Glutamatergic neuron (in vitro differentiated cells): ENCODE measurements at regions not wholly inside any gene's neighbourhood (a gene's known extent, or its start where the extent isn't known, plus 50 kb on each side); places are given as distances from the start of the nearest gene placed in this dataset.

ENCODE experiments used
- DNase-seq: peaks from one replicate; pipeline ENCODE4 v3.0.0; 2022
- H3K27ac Mint-ChIP-seq: one replicate; pipeline ENCODE4 v1.8.0; 2020; ENCODE audit warnings: mild to moderate bottlenecking, mixed read lengths, inconsistent platforms; ENCODE audit not compliant: unreplicated experiment
- H3K27me3 Mint-ChIP-seq: one replicate; pipeline ENCODE4 v1.8.0; 2020; ENCODE audit warnings: mild to moderate bottlenecking, moderate library complexity, mixed read lengths, inconsistent platforms; ENCODE audit not compliant: unreplicated experiment
- H3K36me3 Mint-ChIP-seq: one replicate; pipeline ENCODE4 v1.8.0; 2020; ENCODE audit warnings: mild to moderate bottlenecking, mixed read lengths, inconsistent platforms; ENCODE audit not compliant: unreplicated experiment
- H3K4me1 Mint-ChIP-seq: one replicate; pipeline ENCODE4 v1.8.0; 2020; ENCODE audit warnings: mild to moderate bottlenecking, low read depth, mixed read lengths, inconsistent platforms; ENCODE audit not compliant: unreplicated experiment
- H3K4me3 Mint-ChIP-seq: one replicate; pipeline ENCODE4 v1.8.0; 2020; ENCODE audit warnings: mild to moderate bottlenecking, mixed read lengths, inconsistent platforms; ENCODE audit not compliant: unreplicated experiment
- H3K9me3 Mint-ChIP-seq: one replicate; pipeline ENCODE4 v1.8.0; 2020; ENCODE audit warnings: mild to moderate bottlenecking, moderate library complexity, mixed read lengths, inconsistent platforms; ENCODE audit not compliant: unreplicated experiment
- TF ChIP-seq, protein P1 (sequence below): fragments of 200-600 bp; sonication (generic); IDR thresholded peaks from one replicate; pipeline ENCODE4 v1.5.0; 2021; ENCODE audit not compliant: partially characterized antibody, unreplicated experiment

DNA sequence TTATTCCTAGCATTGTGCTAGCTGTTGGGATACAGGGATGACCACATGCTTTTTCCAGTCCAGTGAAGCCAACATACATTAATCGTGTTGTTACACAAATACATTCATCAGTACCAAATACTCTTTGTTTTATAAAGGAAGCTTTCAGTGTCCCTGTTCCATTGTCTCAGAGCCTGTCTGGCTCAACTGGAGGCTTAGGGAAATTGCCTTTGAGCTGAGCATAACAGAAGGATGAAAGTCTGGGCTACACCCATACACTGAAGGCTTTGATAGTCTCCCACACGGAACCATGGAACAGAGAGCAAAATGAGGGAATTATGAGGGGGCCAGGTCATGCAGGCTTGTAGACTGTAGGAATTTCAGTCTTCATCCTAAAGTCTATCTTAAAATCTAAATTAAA is 126.4 kb upstream of the KCNQ5 start:
- Mint-ChIP-seq H3K27ac (no peak overlapping the region), H3K36me3 (no peaks in the 10 kb centered on the region), H3K9me3 (peaks cover 1% of the 10 kb centered on the region), H3K4me3 (no peak overlapping the region), H3K27me3 (peaks cover 3% of the 10 kb centered on the region), H3K4me1 (no peaks in the 10 kb centered on the region)
- TF ChIP-seq, protein P1, sequence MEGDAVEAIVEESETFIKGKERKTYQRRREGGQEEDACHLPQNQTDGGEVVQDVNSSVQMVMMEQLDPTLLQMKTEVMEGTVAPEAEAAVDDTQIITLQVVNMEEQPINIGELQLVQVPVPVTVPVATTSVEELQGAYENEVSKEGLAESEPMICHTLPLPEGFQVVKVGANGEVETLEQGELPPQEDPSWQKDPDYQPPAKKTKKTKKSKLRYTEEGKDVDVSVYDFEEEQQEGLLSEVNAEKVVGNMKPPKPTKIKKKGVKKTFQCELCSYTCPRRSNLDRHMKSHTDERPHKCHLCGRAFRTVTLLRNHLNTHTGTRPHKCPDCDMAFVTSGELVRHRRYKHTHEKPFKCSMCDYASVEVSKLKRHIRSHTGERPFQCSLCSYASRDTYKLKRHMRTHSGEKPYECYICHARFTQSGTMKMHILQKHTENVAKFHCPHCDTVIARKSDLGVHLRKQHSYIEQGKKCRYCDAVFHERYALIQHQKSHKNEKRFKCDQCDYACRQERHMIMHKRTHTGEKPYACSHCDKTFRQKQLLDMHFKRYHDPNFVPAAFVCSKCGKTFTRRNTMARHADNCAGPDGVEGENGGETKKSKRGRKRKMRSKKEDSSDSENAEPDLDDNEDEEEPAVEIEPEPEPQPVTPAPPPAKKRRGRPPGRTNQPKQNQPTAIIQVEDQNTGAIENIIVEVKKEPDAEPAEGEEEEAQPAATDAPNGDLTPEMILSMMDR: no peak
- no peak for DNase-seq

DNA sequence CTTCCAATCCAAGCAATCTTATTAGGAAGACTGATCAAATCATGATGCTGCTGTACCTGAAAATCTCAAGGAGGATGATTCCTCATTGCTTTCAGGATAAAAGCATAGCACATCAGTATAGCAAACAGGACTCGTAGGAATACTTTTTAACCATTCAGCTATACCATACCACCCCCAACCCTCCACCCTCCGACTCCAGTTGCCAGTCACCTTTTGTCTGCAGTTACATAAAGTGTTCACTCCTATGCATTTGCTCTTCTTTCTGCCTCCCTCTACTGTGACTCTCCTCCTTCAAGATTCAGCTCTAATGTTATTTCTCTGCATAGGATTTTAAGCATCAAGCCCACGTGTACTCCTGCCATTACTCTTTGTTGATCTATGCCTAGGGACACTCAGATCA is 124.7 kb upstream of the KCNQ5 start:
- no peak overlapping the region for H3K27ac Mint-ChIP-seq
- peaks cover 1% of the 10 kb centered on the region for H3K27me3 Mint-ChIP-seq
- H3K4me3 Mint-ChIP-seq: no peak overlapping the region
- H3K36me3 Mint-ChIP-seq: no peaks in the 10 kb centered on the region
- DNase-seq: no peak
- H3K4me1 Mint-ChIP-seq: no peaks in the 10 kb centered on the region
- peaks cover 1% of the 10 kb centered on the region for H3K9me3 Mint-ChIP-seq
- TF ChIP-seq, protein P1: no peak

DNA sequence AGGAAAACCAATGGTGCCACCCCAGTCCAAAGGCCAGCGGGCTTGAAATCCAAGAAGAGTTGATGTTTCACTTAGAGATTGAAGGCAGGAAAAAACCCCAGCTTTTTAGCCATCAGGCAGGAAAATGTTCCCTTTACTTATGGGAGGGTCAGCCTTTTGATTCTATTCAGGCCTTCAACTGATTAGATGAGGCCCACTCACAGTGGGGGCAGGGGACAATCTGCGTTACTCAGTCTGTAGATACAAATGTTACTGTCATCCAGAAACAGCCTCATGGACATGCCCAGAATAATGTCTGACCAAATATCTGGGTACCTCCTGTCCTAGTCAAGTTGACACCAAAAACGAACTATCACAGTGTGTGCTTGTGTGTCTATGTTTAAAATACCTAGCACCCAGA is 121.2 kb upstream of the KCNQ5 start:
- no peak for DNase-seq
- H3K4me3 Mint-ChIP-seq: no peak overlapping the region
- no peaks in the 10 kb centered on the region for H3K4me1 Mint-ChIP-seq
- H3K9me3 Mint-ChIP-seq: peaks cover 1% of the 10 kb centered on the region
- H3K27me3 Mint-ChIP-seq: peaks cover 1% of the 10 kb centered on the region
- H3K27ac Mint-ChIP-seq: no peak overlapping the region
- TF ChIP-seq, protein P1: no peak
- H3K36me3 Mint-ChIP-seq: peaks cover 4% of the 10 kb centered on the region

DNA sequence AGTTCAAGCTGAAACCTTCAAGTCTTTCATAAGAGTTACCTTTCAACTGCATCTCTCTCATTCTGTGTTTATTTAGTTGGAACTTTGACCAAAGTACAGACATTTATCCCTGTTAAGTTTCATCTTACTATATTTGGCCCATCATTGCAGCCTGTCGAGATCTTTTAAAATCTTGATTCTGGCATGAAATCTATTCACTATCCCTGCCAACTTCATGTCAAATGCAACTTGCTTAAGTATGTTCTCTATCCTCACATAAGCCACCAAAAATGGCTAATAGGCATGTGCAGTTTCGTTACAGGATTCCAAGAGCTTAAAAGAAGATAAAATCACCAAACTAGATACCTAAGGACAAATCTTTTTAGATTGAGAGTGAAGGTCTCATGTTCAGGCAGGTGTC is 117.5 kb upstream of the KCNQ5 start:
- no peaks in the 10 kb centered on the region for H3K4me1 Mint-ChIP-seq
- peaks cover 4% of the 10 kb centered on the region for H3K36me3 Mint-ChIP-seq
- no peaks in the 10 kb centered on the region for H3K9me3 Mint-ChIP-seq
- TF ChIP-seq, protein P1: no peak
- H3K27ac Mint-ChIP-seq: no peak overlapping the region
- no peak overlapping the region for H3K4me3 Mint-ChIP-seq
- H3K27me3 Mint-ChIP-seq: peaks cover 1% of the 10 kb centered on the region
- no peak for DNase-seq

DNA sequence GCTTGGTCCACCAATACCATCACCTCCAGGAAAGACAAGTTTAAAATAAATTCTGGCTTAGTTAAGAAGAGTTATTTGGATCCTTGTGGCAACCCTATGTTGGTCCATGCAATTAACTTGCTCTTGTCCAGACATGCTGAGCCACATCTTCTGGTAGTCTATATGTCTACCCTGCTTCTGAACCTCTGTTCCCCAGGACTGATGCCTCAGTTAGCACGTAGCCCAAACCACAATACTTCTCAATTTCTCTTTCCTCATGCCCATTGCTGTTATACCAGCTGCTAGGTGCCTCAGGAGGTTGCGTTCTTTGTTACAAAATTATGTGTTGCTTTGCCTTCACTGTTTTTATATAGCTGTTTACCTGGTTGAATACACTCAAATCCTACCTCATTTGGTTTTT is 116.4 kb upstream of the KCNQ5 start:
- Mint-ChIP-seq H3K27me3 (no peaks in the 10 kb centered on the region), H3K36me3 (peaks cover 4% of the 10 kb centered on the region), H3K9me3 (no peaks in the 10 kb centered on the region), H3K27ac (no peak overlapping the region), H3K4me1 (no peaks in the 10 kb centered on the region), H3K4me3 (no peak overlapping the region)
- DNase-seq: no peak
- TF ChIP-seq, protein P1: no peak
